Astrocyte (in vitro differentiated cells and primary cell): ENCODE measurements at regions not wholly inside any gene's neighbourhood (a gene's known extent, or its start where the extent isn't known, plus 50 kb on each side); places are given as distances from the start of the nearest gene placed in this dataset.

Source experiments
- EZH2 ChIP-seq: IDR thresholded peaks from 2 replicates; pipeline ENCODE4 v1.6.1; 2012; ENCODE audit warnings: mild to moderate bottlenecking, low read length, inconsistent platforms; ENCODE audit not compliant: insufficient read depth
- TF ChIP-seq, protein P1 (sequence below): IDR thresholded peaks from 2 replicates; pipeline ENCODE4 v1.5.1; 2011; ENCODE audit warnings: low read depth, mild to moderate bottlenecking, inconsistent platforms, low read length, moderate library complexity; ENCODE audit not compliant: insufficient read depth

DNA sequence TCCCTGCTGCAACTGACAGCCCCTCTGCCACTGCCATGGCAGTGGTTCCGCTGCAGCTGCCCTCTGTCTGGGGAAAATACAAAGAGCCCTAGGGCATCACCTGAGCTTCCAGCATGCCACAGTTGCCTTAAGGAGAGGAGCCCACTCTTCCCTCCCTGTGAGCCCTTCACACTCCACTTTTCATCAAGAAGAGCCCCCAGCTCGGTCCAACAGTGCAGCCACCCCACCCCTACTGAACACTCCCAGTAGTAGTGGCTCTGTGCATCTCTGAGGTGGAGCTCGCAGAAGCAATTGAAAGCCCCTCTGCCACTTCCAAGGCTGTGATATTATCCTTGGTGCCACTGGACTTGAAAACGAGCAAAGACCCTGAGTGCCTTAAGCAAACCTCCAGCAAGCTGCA is 696.8 kb upstream of the COX7C start:
- TF ChIP-seq, protein P1, sequence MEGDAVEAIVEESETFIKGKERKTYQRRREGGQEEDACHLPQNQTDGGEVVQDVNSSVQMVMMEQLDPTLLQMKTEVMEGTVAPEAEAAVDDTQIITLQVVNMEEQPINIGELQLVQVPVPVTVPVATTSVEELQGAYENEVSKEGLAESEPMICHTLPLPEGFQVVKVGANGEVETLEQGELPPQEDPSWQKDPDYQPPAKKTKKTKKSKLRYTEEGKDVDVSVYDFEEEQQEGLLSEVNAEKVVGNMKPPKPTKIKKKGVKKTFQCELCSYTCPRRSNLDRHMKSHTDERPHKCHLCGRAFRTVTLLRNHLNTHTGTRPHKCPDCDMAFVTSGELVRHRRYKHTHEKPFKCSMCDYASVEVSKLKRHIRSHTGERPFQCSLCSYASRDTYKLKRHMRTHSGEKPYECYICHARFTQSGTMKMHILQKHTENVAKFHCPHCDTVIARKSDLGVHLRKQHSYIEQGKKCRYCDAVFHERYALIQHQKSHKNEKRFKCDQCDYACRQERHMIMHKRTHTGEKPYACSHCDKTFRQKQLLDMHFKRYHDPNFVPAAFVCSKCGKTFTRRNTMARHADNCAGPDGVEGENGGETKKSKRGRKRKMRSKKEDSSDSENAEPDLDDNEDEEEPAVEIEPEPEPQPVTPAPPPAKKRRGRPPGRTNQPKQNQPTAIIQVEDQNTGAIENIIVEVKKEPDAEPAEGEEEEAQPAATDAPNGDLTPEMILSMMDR: no peak
- TF ChIP-seq EZH2: no peak
